ENCODE measurements at regions not wholly inside any gene's neighbourhood (a gene's known extent, or its start where the extent isn't known, plus 50 kb on each side); places are given as distances from the start of the nearest gene placed in this dataset.
A peak's percentile ranks its signal among the peaks of the same experiment; 100 is the strongest.
"Not testable (repeated sequence)": the region's sequence is repeated elsewhere in the genome, so short reads cannot be mapped to it uniquely, and the experiment has no call there.

DNA sequence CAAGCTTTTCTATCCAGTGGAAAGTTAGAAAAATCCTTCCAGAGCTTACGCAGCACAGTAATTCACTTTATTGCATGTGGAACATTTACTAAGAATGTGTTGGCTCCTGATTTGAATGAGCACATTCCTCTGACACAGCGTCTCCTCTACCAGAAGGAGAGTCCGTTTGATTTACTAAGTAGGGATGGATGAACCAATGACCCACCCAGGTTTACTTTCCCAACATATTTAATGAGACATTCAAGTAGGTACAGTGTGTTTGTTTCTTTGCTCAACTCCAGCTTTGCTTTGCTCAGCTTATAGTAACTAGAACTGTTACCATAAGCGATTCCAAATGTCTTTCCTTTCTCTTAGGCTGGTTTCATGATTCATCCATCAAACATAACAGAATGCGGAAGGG, 161.7 kb downstream of the SMARCA1 start:
- H3K27ac Mint-ChIP-seq = no peak overlapping the region

DNA sequence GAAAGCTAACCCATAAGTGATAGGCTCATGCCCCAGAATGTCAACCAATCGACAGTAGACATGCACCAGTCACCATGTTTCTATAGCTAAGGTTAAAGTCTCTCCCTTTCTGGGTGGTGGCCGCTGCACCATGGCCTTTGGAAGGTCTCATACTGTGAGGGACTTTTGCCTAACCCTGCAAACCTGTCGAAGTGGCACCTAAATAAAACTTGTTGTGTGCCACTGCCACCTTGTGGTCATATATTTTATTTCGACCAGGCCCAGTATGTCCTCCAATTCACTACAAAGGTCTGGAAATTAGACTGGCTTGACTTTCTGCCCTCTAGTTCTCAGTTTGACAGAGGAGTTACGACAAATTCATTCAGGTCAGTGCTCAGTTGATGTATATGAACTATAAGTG, 163.1 kb downstream of the SMARCA1 start:
- DNase-seq (peak; percentile 23 to 29), ATAC-seq (peak; percentile 58)
- H3K27me3 Mint-ChIP-seq = no peaks in the 10 kb centered on the region
- H3K4me3 Mint-ChIP-seq = no peak overlapping the region
- H3K27ac Mint-ChIP-seq = peak overlapping the region in 1 of 2 donors; percentile 89
- H3K4me1 Mint-ChIP-seq = no peaks in the 10 kb centered on the region
- no peaks in the 10 kb centered on the region for H3K9me3 Mint-ChIP-seq

More for the DNA sequence above, 161.7 kb downstream of the SMARCA1 start:
- ATAC-seq (no peak), DNase-seq (no peak)
- Mint-ChIP-seq H3K4me1 (no peaks in the 10 kb centered on the region), H3K27me3 (no peaks in the 10 kb centered on the region), H3K4me3 (no peak overlapping the region), H3K9me3 (no peaks in the 10 kb centered on the region)

DNA sequence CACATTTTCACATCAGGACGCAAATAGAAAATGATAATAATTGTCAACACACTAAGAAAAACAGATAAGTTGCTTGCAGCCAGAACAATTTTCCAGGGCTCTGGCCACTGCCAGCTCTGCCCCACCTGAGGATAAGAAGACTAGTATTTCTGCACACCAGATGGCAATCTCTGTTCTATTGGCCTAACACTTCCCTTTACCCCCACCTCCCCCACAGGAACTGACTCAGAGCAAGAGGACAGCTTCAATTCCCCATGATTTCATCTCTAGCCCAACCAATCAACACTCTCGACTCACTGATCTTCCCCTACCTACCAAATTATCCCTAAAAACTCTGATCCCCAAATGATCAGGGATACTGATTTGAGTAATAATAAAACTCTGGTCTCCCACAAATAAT, 164.0 kb downstream of the SMARCA1 start:
- Mint-ChIP-seq H3K4me1 (no peaks in the 10 kb centered on the region), H3K9me3 (no peaks in the 10 kb centered on the region), H3K4me3 (no peak overlapping the region), H3K27me3 (no peaks in the 10 kb centered on the region), H3K27ac (no peak overlapping the region)
- ATAC-seq (peak; percentile 33), DNase-seq (no peak)

DNA sequence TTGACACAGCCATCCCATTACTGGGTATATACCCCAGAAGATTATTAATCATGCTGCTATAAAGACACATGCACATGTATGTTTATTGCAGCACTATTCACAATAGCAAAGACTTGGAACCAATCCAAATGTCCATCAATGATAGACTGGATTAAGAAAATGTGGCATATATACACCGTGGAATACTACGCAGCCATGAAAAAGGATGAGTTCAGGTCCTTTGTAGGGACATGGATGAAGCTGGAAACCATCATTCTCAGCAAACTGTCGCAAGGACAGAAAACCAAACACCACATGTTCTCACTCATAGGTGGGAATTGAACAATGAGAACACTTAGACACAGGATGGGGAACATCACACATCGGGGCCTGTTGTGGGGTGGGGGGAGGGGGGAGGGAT, 165.9 kb downstream of the SMARCA1 start:
- DNase-seq, H3K4me3 Mint-ChIP-seq, H3K4me1 Mint-ChIP-seq, H3K27me3 Mint-ChIP-seq, H3K27ac Mint-ChIP-seq, ATAC-seq, H3K9me3 Mint-ChIP-seq: not testable (repeated sequence)

DNA sequence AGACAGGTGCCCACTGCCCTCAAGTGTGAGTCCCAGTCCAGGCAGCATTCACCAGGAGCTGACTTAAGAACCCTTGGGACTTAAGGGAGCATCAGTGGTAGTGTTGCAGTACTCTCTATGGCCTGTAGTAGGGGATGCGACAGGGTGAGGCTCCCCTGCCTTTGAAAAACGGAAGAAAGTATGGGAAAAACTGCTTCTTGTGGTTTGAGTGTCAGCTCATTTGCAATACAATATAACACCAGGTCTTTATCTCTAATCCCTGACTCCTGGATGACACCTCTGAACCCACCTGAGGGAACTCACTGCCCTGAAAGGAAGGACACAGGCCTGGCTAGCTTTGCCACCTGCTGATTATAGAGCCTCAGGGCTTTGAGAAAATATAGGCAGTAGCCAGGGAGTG, 176.0 kb downstream of the SMARCA1 start:
- no peaks in the 10 kb centered on the region for H3K4me1 Mint-ChIP-seq
- no peaks in the 10 kb centered on the region for H3K27me3 Mint-ChIP-seq
- H3K4me3 Mint-ChIP-seq = no peak overlapping the region

DNA sequence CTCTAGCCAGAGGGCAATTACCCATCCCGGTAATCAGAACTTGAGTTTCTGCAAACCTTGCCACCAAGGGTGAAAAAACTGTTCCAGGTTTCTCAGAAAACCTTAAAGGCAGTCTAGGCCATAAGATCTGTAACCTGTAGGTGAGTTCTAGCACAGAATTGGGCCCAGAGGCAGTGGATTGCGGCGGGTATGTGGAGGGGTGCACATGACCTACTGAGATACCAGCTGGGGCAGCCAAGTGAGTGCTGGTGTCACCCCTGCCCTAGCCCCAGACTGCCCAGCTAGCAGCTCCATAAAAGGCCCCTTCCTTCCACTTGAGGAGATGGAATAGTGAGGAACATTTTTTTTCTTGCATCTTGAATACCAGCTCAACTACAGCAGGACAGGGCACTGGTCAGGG, 176.7 kb downstream of the SMARCA1 start:
- DNase-seq = no peak
- Mint-ChIP-seq H3K4me3 (no peak overlapping the region), H3K27me3 (no peaks in the 10 kb centered on the region)

More for the DNA sequence above, 176.0 kb downstream of the SMARCA1 start:
- Mint-ChIP-seq H3K27ac (no peak overlapping the region), H3K9me3 (peaks cover 5 to 10% of the 10 kb centered on the region in 2 donors)
- ATAC-seq = no peak
- DNase-seq = no peak

DNA sequence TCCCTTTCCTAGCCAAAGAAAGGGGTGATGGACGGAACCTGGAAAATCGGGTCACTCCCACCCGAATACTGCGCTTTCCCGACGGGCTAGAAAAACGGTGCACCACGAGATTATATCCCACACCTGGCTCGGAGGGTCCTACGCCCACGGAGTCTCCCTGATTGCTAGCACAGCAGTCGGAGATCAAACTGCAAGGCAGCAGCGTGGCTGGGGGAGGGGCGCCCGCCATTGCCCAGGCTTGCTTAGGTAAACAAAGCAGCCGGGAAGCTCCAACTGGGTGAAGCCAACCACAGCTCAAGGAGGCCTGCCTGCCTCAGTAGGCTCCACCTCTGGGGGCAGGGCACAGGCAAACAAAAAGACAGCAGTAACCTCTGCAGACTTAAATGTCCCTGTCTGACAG, 186.0 kb downstream of the SMARCA1 start:
- H3K27me3 Mint-ChIP-seq, H3K4me1 Mint-ChIP-seq, H3K27ac Mint-ChIP-seq, ATAC-seq, DNase-seq, H3K4me3 Mint-ChIP-seq: not testable (repeated sequence)
- peaks cover 5 to 18% of the 10 kb centered on the region in 2 donors for H3K9me3 Mint-ChIP-seq

More for the DNA sequence above, 176.7 kb downstream of the SMARCA1 start:
- peaks cover 5 to 10% of the 10 kb centered on the region in 2 donors for H3K9me3 Mint-ChIP-seq
- no peaks in the 10 kb centered on the region for H3K4me1 Mint-ChIP-seq
- ATAC-seq = no peak
- no peak overlapping the region for H3K27ac Mint-ChIP-seq

DNA sequence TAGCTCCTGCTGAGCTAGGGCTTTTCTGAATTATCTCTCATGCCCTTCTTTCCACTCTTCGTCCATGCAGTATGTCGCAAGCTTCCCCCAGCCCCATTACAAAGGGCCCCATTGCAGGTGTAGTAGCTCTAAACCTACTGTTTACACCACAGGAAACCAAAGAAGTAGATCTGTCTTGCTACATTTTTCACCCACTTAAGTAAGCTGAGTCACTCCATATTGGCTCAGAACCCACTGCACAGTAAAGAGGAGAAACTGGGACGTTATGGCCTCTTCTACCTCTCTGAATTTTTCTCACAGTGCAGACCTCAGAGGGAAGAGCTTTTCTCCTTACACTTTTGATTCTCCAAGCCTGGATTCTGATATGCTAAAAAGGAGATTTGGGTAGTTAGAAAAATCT, 200.2 kb downstream of the SMARCA1 start:
- no peaks in the 10 kb centered on the region for H3K4me1 Mint-ChIP-seq
- H3K4me3 Mint-ChIP-seq = no peak overlapping the region
- no peak overlapping the region for H3K27ac Mint-ChIP-seq
- no peaks in the 10 kb centered on the region for H3K9me3 Mint-ChIP-seq
- no peak for DNase-seq
- ATAC-seq = no peak
- H3K27me3 Mint-ChIP-seq = no peaks in the 10 kb centered on the region

DNA sequence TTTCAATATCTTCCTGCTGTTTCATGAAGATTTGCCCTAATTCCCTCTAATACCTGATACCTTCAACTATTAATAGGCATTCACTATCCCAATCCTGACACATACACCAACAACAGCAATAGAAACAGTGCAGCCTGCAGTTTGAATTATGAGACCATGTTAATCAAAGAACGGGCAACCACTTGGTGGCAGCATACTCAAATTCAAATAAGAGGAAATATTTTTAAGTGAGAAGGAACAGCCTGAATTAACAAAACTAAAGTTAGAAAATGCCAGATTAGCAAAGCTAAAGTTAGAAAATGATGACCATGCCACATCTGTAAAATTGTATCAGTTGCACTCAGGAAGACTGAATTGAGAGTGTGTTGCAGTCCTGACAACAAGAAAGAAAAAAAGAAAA, 204.9 kb downstream of the SMARCA1 start:
- Mint-ChIP-seq H3K9me3 (no peaks in the 10 kb centered on the region), H3K27ac (no peak overlapping the region), H3K27me3 (no peaks in the 10 kb centered on the region), H3K4me1 (no peaks in the 10 kb centered on the region), H3K4me3 (no peak overlapping the region)
- ATAC-seq (no peak), DNase-seq (no peak)

DNA sequence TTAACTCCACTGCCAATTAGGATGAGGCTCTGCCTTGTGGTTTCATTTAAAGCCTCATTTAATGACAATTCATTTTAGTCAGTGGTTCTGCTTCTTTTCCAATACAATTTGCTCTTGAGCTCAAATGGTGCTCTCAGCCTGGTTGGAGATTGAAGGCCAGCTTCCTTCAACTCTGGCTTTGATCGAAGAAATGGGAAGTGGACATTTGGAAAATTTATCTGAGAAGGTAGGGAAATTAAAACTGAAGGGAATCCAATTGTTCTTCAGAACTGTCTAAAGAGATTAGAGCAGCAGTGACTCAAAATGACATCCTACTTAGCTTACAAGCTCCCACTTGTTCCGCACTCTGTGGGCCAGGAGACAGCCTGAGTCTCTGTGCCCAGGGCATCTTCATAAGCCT, 206.8 kb downstream of the SMARCA1 start:
- Mint-ChIP-seq H3K4me3 (no peak overlapping the region), H3K27me3 (no peaks in the 10 kb centered on the region), H3K9me3 (no peaks in the 10 kb centered on the region), H3K4me1 (no peaks in the 10 kb centered on the region), H3K27ac (no peak overlapping the region)
- ATAC-seq (no peak), DNase-seq (no peak)

DNA sequence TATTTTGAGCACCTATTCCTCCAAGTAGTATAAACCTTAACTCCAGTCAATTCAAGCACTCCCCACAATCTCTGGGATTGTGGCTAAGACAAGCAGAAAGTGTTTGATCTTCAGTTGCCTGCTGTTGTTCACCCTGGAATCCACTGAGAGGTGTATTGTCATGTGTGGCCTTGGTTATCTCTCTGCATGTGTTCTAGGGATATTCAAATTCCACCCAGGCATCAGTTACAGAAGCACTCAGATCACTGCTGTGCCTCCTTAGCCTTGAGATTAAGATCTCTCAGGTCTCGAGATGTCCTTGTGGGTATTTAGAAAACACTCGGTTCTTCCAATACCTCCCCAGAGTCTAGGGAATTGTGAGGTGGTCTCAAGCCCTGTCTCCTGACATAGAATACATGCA, 213.3 kb downstream of the SMARCA1 start:
- H3K27me3 Mint-ChIP-seq = no peaks in the 10 kb centered on the region
- H3K4me3 Mint-ChIP-seq = no peak overlapping the region
- no peaks in the 10 kb centered on the region for H3K4me1 Mint-ChIP-seq
- no peak for DNase-seq
- no peak overlapping the region for H3K27ac Mint-ChIP-seq
- no peaks in the 10 kb centered on the region for H3K9me3 Mint-ChIP-seq
- ATAC-seq = no peak

DNA sequence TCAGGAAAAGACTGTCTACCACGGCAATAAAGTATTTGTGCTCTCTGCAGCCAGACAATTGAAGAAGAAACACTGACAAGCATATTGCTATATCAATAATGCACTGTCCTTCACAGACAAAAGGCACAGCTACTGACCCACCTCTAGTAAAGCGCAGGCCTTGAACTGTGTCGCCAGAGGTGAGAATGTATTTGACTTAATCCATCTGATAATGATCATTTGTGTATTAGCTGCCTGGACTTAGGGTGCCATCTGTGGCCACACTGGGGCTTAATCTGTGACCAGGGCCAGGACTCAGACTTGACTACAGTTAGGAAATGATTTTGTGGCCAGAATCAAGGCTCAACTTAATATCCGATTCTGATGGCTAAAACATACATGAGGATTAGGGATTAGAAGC, 260.4 kb downstream of the SMARCA1 start:
- DNase-seq (no peak), ATAC-seq (no peak)
- Mint-ChIP-seq H3K9me3 (no peaks in the 10 kb centered on the region), H3K27me3 (no peaks in the 10 kb centered on the region), H3K27ac (no peak overlapping the region), H3K4me1 (no peaks in the 10 kb centered on the region), H3K4me3 (no peak overlapping the region)

DNA sequence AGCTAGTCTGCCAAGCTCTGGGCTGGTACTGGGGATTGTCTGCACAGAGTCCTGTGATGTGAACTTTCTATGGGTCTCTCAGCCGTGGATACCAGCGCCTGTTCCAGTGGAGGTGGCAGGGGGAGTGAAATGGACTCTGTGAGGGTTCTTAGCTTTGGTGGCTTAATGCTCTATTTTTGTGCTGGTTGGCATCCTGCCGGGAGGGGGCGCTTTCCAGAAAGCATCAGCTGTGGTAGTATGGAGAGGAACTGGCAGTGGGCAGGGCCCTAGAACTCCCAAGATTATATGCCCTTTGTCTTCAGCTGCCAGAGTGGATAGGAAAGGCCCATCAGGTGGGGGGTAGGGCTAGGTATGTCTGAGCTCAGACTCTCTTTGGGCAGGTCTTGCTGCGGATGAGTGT, 267.8 kb downstream of the SMARCA1 start:
- not testable (repeated sequence) for DNase-seq, H3K27me3 Mint-ChIP-seq, H3K4me3 Mint-ChIP-seq, H3K27ac Mint-ChIP-seq, H3K4me1 Mint-ChIP-seq, ATAC-seq
- peaks cover 0 to 35% of the 10 kb centered on the region in 2 donors for H3K9me3 Mint-ChIP-seq

DNA sequence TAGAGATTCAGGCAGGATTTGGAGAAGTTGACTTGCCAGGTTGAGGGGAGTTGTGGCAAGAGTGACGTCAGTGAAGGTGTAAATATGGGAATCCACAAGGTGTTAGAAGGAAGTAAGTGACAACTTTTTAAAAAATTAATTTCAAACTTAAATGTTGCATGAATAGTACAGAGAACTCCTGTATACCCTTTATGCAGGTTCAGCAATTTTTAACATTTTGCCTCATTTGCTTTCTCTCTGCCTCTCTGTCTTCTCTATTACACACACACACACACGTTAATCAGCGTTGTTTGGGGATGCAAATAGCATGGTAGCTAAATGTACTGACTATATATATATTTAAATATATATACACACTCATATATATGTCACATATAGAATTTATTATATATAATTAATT, 273.7 kb downstream of the SMARCA1 start:
- ATAC-seq (no peak), DNase-seq (no peak)
- H3K27me3 Mint-ChIP-seq = no peaks in the 10 kb centered on the region
- peaks cover 0 to 18% of the 10 kb centered on the region in 2 donors for H3K9me3 Mint-ChIP-seq
- no peak overlapping the region for H3K27ac Mint-ChIP-seq
- H3K4me3 Mint-ChIP-seq = no peak overlapping the region
- no peaks in the 10 kb centered on the region for H3K4me1 Mint-ChIP-seq

DNA sequence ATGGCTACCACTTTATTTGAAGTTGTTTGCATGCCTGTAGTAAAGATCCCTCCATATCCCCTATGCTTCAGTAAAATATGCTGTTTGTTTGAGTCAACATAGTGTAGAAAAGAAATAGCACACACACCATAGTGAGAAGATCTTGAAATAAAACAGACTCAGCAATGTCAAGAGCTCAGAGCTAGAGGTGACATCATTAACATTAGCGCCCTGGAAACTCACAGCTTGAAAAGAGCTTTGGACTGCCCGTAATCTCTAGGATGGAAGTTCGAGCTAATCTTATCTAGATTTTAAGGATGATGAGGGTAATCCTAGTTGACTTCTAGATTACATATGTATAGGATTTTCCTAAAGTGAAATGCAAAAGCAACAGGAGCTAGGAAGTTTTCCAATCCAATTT, 275.6 kb downstream of the SMARCA1 start:
- no peak overlapping the region for H3K27ac Mint-ChIP-seq
- peaks cover 0 to 13% of the 10 kb centered on the region in 2 donors for H3K9me3 Mint-ChIP-seq
- no peaks in the 10 kb centered on the region for H3K27me3 Mint-ChIP-seq
- no peak overlapping the region for H3K4me3 Mint-ChIP-seq
- DNase-seq (no peak), ATAC-seq (no peak)
- H3K4me1 Mint-ChIP-seq = no peaks in the 10 kb centered on the region

DNA sequence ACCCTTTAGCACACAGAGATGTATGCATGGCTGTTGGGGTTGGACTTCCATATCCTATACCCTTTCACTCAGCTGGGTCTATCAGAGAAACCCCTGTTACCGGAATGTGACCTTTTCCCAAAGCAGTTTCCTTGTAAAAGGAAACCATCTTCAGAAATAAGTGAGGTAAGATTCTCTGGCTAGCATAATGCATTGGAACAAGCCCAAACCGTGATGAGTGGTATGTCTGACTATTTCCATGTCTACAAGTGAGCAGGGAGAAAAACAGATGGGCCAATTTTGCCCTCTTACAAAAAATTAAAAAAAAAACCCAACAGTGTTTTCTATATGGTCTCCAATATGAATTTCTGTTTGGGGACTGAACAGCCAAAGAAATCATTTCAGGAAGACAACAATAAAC, 283.9 kb downstream of the SMARCA1 start:
- DNase-seq (no peak), ATAC-seq (no peak)
- Mint-ChIP-seq H3K9me3 (peaks cover 0 to 19% of the 10 kb centered on the region in 2 donors), H3K4me3 (no peak overlapping the region), H3K27ac (no peak overlapping the region), H3K27me3 (no peaks in the 10 kb centered on the region), H3K4me1 (no peaks in the 10 kb centered on the region)

DNA sequence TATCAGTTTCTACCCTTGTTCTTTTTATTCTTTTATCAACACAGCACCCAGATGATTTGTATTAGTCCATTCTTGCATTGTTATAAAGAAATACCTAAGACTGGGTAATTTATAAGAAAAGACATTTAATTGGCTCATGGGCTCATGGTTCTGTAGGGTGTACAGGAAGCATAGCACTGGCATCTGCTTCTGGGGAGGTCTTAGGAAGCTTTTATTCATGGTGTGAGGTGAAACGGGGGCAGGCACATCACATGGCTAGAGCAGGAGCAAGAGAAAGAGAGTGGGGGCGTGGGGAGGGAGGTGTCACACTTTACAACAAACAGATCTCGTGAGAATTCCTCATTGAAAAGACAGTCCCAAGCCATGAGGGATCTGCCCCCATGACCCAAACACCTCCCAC, 285.3 kb downstream of the SMARCA1 start:
- Mint-ChIP-seq H3K4me1 (no peaks in the 10 kb centered on the region), H3K27ac (peak overlapping the region in 1 of 2 donors; percentile 72), H3K4me3 (no peak overlapping the region), H3K9me3 (peaks cover 0 to 9% of the 10 kb centered on the region in 2 donors), H3K27me3 (no peaks in the 10 kb centered on the region)
- no peak for DNase-seq
- no peak for ATAC-seq
